Natural killer cell (primary cell): ENCODE measurements at regions not wholly inside any gene's neighbourhood (a gene's known extent, or its start where the extent isn't known, plus 50 kb on each side); places are given as distances from the start of the nearest gene placed in this dataset.

ENCODE experiments used
- ATAC-seq, 3 donors: fragments of 150-1000 bp in 2 of 3; fragments of 200-7000 bp in 1 of 3; cut with Tn5 transposase; 1 replicate in 1 of 3; 2 replicates in 2 of 3; pipeline ENCODE4 v1.10.0; 2021; ENCODE audit warnings: mild to moderate bottlenecking in 2 of 3, moderate library complexity in 2 of 3
- DNase-seq, 2 donors: peaks; one replicate each; pipeline versions ENCODE4 v3.0.0 to v3.0.0-alpha.2; 2013 to 2021; ENCODE audit warnings: mixed read lengths in 1 of 2
- H3K27ac ChIP-seq: one replicate; pipeline ENCODE4 v1.5.1; 2013; ENCODE audit warnings: mild to moderate bottlenecking, low read length
- H3K27me3 ChIP-seq: one replicate; pipeline ENCODE4 v1.6.1; 2013; ENCODE audit warnings: low read length; ENCODE audit not compliant: control insufficient read depth, insufficient read depth
- H3K36me3 ChIP-seq: one replicate; pipeline ENCODE4 v1.6.1; 2013; ENCODE audit warnings: low read length; ENCODE audit not compliant: control insufficient read depth, insufficient read depth
- H3K4me1 ChIP-seq: one replicate; pipeline ENCODE4 v1.6.1; 2013; ENCODE audit warnings: low read length; ENCODE audit not compliant: control insufficient read depth, insufficient read depth
- H3K4me3 ChIP-seq: one replicate; pipeline ENCODE4 v1.5.1; 2013; ENCODE audit warnings: low read length
- H3K9me3 ChIP-seq: one replicate; pipeline ENCODE4 v1.6.1; 2013; ENCODE audit warnings: low read length; ENCODE audit not compliant: control insufficient read depth, insufficient read depth
- H3K27ac Mint-ChIP-seq, 2 donors: one replicate each; pipeline ENCODE4 v1.8.0; 2022; ENCODE audit warnings: mild to moderate bottlenecking in 2 of 2, mixed read lengths in 2 of 2, moderate library complexity in 1 of 2
- H3K27me3 Mint-ChIP-seq, 2 donors: one replicate each; pipeline ENCODE4 v1.8.0; 2022; ENCODE audit warnings: low read depth in 2 of 2, mixed read lengths in 2 of 2
- H3K36me3 Mint-ChIP-seq: one replicate; pipeline ENCODE4 v1.8.0; 2022; ENCODE audit warnings: mixed read lengths
- H3K4me1 Mint-ChIP-seq, 2 donors: one replicate each; pipeline ENCODE4 v1.8.0; 2022; ENCODE audit warnings: mixed read lengths in 2 of 2
- H3K4me3 Mint-ChIP-seq: one replicate; pipeline ENCODE4 v1.8.0; 2022; ENCODE audit warnings: mild to moderate bottlenecking, moderate library complexity, mixed read lengths
- H3K9me3 Mint-ChIP-seq, 2 donors: one replicate each; pipeline ENCODE4 v1.8.0; 2022; ENCODE audit warnings: mixed read lengths in 2 of 2
- WGBS: methylation state at CpG from one replicate; pipeline ENCODE4 v1.1.7; 2013; ENCODE audit warnings: missing lambda C conversion rate; ENCODE audit not compliant: insufficient coverage; 5-methylcytosine and 5-hydroxymethylcytosine counted together
- intact Hi-C: fragments of 100-400 bp; cut with micrococcal nuclease; formaldehyde crosslinking; loops from one replicate; pipeline ENCODE4 v1.14.2; 2022
- TF ChIP-seq, protein P1 (sequence below): fragments of 200-600 bp; IDR thresholded peaks from one replicate; pipeline ENCODE4 v1.8.0; 2022; ENCODE audit warnings: antibody characterized with exemption

DNA sequence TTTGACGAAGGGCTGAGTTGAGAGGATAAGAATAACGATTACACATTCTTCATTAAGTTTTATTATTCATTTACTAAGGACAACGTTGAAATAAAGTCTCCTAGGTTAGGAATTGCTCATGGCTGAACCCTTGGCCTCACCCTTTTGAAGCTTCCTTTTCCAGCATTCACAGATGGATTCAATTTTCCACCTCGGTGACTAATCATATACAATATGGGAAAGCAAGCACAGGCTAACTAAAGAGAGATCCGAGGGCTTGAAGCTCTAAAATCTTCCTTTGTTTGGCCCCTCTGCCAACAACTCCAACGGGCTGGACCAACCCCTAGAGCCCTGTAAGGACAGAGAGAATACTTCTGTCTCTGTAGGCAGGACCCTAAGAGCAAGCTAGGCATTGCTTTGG, 159.5 kb downstream of the SOD2 start:
- no peaks in the 10 kb centered on the region for H3K36me3 Mint-ChIP-seq
- no peaks in the 10 kb centered on the region for H3K4me1 Mint-ChIP-seq
- H3K27me3 ChIP-seq: no peaks in the 10 kb centered on the region
- H3K27ac ChIP-seq: no peak overlapping the region
- H3K27ac Mint-ChIP-seq: no peak overlapping the region
- no peak overlapping the region for H3K4me3 ChIP-seq
- DNase-seq (no peak), ATAC-seq (no peak)
- H3K9me3 Mint-ChIP-seq: no peaks in the 10 kb centered on the region
- intact Hi-C loops: no loop called here
- no peak overlapping the region for H3K4me3 Mint-ChIP-seq
- H3K36me3 ChIP-seq: no peaks in the 10 kb centered on the region
- TF ChIP-seq, protein P1, sequence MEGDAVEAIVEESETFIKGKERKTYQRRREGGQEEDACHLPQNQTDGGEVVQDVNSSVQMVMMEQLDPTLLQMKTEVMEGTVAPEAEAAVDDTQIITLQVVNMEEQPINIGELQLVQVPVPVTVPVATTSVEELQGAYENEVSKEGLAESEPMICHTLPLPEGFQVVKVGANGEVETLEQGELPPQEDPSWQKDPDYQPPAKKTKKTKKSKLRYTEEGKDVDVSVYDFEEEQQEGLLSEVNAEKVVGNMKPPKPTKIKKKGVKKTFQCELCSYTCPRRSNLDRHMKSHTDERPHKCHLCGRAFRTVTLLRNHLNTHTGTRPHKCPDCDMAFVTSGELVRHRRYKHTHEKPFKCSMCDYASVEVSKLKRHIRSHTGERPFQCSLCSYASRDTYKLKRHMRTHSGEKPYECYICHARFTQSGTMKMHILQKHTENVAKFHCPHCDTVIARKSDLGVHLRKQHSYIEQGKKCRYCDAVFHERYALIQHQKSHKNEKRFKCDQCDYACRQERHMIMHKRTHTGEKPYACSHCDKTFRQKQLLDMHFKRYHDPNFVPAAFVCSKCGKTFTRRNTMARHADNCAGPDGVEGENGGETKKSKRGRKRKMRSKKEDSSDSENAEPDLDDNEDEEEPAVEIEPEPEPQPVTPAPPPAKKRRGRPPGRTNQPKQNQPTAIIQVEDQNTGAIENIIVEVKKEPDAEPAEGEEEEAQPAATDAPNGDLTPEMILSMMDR: no peak
- 84% methylated on average over 4 of the region's 6 CpGs for WGBS
- H3K4me1 ChIP-seq: no peaks in the 10 kb centered on the region
- peaks cover 4 to 19% of the 10 kb centered on the region in 2 donors for H3K27me3 Mint-ChIP-seq
- H3K9me3 ChIP-seq: no peaks in the 10 kb centered on the region

DNA sequence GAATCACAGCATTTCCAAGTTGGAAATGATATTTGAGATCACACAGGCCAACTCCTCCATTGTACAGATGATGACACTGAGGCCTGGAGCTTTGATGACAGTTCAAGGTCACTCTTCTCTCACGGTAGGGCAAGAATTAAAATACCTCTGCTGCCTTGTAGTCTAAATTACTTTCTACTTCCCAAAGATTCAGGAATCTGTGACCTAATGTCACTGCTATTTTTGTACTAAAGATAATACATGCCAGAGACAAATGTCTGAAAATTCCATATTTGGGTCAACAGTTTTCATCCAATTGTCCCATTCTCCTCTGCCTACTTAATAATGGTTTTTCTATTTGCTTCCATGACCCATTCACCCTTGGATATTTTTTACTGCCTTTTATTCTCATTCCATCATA, 160.0 kb downstream of the SOD2 start:
- no peaks in the 10 kb centered on the region for H3K4me1 ChIP-seq
- H3K27me3 Mint-ChIP-seq: peaks cover 5 to 19% of the 10 kb centered on the region in 2 donors
- 71% methylated on average over 1 of the region's 1 CpG for WGBS
- no peak overlapping the region for H3K27ac Mint-ChIP-seq
- no peak overlapping the region for H3K27ac ChIP-seq
- no peaks in the 10 kb centered on the region for H3K36me3 Mint-ChIP-seq
- H3K36me3 ChIP-seq: no peaks in the 10 kb centered on the region
- no peak overlapping the region for H3K4me3 ChIP-seq
- ATAC-seq: no peak
- TF ChIP-seq, protein P1: no peak
- no peak for DNase-seq
- H3K4me3 Mint-ChIP-seq: no peak overlapping the region
- no peaks in the 10 kb centered on the region for H3K4me1 Mint-ChIP-seq
- no peaks in the 10 kb centered on the region for H3K9me3 ChIP-seq
- H3K27me3 ChIP-seq: no peaks in the 10 kb centered on the region
- no peaks in the 10 kb centered on the region for H3K9me3 Mint-ChIP-seq
- intact Hi-C loops: no loop called here

DNA sequence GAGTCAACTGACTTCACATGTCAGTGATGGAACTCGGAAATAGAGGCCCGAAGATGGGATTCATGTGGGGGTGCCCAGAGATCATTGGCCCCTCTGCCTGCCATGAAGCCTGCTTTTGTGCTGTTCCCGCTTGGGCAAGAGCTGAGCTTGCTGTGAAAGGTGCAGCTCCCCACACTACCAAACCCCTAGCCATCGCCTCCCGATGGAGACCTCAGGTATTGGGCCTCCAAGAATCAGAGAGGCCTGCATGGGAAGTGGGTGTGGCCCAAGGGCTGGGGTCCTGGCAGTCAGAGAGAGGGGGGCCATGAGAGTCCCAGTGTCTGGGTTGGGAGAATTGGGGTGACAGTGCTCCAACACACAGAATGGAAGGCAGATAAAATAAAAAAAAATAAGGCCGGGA, 160.9 kb downstream of the SOD2 start:
- no peaks in the 10 kb centered on the region for H3K4me1 ChIP-seq
- H3K27ac Mint-ChIP-seq: no peak overlapping the region
- no peaks in the 10 kb centered on the region for H3K4me1 Mint-ChIP-seq
- no peaks in the 10 kb centered on the region for H3K9me3 ChIP-seq
- no peak overlapping the region for H3K27ac ChIP-seq
- H3K36me3 Mint-ChIP-seq: no peaks in the 10 kb centered on the region
- no peaks in the 10 kb centered on the region for H3K27me3 ChIP-seq
- peaks cover 5 to 24% of the 10 kb centered on the region in 2 donors for H3K27me3 Mint-ChIP-seq
- TF ChIP-seq, protein P1: no peak
- H3K4me3 ChIP-seq: no peak overlapping the region
- no peak overlapping the region for H3K4me3 Mint-ChIP-seq
- H3K36me3 ChIP-seq: no peaks in the 10 kb centered on the region
- 94% methylated on average over 6 of the region's 6 CpGs for WGBS
- no peak for ATAC-seq
- no peak for DNase-seq
- H3K9me3 Mint-ChIP-seq: no peaks in the 10 kb centered on the region
- intact Hi-C loops: no loop called here

GRCh38 chr6:159529934-159530333, 163.1 kb downstream of the SOD2 start:
- TF ChIP-seq, protein P1: no peak
- H3K36me3 Mint-ChIP-seq: no peaks in the 10 kb centered on the region
- Histone ChIP-seq H3K36me3 (no peaks in the 10 kb centered on the region), H3K9me3 (no peaks in the 10 kb centered on the region), H3K27me3 (no peaks in the 10 kb centered on the region), H3K4me3 (no peak overlapping the region), H3K4me1 (no peaks in the 10 kb centered on the region), H3K27ac (no peak overlapping the region)
- 92% methylated on average over 7 of the region's 7 CpGs for WGBS
- peaks cover 7 to 22% of the 10 kb centered on the region in 2 donors for H3K27me3 Mint-ChIP-seq
- H3K4me1 Mint-ChIP-seq: no peaks in the 10 kb centered on the region
- ATAC-seq (no peak), DNase-seq (no peak)
- no peak overlapping the region for H3K4me3 Mint-ChIP-seq
- intact Hi-C loops: no loop called here
- no peak overlapping the region for H3K27ac Mint-ChIP-seq
- no peaks in the 10 kb centered on the region for H3K9me3 Mint-ChIP-seq
